Epithelial cell of esophagus (primary cell): ENCODE measurements at regions not wholly inside any gene's neighbourhood (a gene's known extent, or its start where the extent isn't known, plus 50 kb on each side); places are given as distances from the start of the nearest gene placed in this dataset.

ENCODE experiments used
- DNase-seq: peaks from one replicate; pipeline ENCODE4 v3.0.0; 2010; ENCODE audit warnings: low read depth
- H3K4me3 ChIP-seq: 2 replicates; pipeline ENCODE4 v1.5.1; 2011; ENCODE audit warnings: mild to moderate bottlenecking, low read length, control low read depth
- CTCF ChIP-seq: IDR thresholded peaks from 2 replicates; pipeline ENCODE4 v1.5.1; 2011; ENCODE audit warnings: low read depth, mild to moderate bottlenecking, low read length, control low read depth, inconsistent platforms; ENCODE audit not compliant: insufficient read depth; ENCODE audit errors: missing control alignments

GRCh38 chr16:62963846-62964245 lies 927.6 kb upstream of the CDH8 start:
- DNase-seq = no peak
- no peak overlapping the region for H3K4me3 ChIP-seq

GRCh38 chr16:62955033-62955349 lies 918.8 kb upstream of the CDH8 start:
- no peak for DNase-seq
- no peak overlapping the region for H3K4me3 ChIP-seq
- TF ChIP-seq CTCF = no peak

More at GRCh38 chr16:62963846-62964245, 927.6 kb upstream of the CDH8 start:
- no peak for TF ChIP-seq CTCF

- no peak for DNase-seq
- no peak for TF ChIP-seq CTCF
- no peak overlapping the region for H3K4me3 ChIP-seq
Measured at GRCh38 chr16:62954144-62955032, 918.1 kb upstream of the CDH8 start.

- DNase-seq = no peak
- no peak for TF ChIP-seq CTCF
- no peak overlapping the region for H3K4me3 ChIP-seq
Measured at GRCh38 chr16:62950351-62950750, 914.1 kb upstream of the CDH8 start.

GRCh38 chr16:62940569-62940968 lies 904.3 kb upstream of the CDH8 start:
- H3K4me3 ChIP-seq = no peak overlapping the region
- TF ChIP-seq CTCF = no peak
- no peak for DNase-seq

GRCh38 chr16:62939687-62940086 lies 903.4 kb upstream of the CDH8 start:
- no peak overlapping the region for H3K4me3 ChIP-seq
- TF ChIP-seq CTCF = no peak
- no peak for DNase-seq

- no peak for TF ChIP-seq CTCF
- no peak overlapping the region for H3K4me3 ChIP-seq
- no peak for DNase-seq
Measured at GRCh38 chr16:62933929-62934328, 897.7 kb upstream of the CDH8 start.
